ENCODE measurements at regions not wholly inside any gene's neighbourhood (a gene's known extent, or its start where the extent isn't known, plus 50 kb on each side); places are given as distances from the start of the nearest gene placed in this dataset.

DNA sequence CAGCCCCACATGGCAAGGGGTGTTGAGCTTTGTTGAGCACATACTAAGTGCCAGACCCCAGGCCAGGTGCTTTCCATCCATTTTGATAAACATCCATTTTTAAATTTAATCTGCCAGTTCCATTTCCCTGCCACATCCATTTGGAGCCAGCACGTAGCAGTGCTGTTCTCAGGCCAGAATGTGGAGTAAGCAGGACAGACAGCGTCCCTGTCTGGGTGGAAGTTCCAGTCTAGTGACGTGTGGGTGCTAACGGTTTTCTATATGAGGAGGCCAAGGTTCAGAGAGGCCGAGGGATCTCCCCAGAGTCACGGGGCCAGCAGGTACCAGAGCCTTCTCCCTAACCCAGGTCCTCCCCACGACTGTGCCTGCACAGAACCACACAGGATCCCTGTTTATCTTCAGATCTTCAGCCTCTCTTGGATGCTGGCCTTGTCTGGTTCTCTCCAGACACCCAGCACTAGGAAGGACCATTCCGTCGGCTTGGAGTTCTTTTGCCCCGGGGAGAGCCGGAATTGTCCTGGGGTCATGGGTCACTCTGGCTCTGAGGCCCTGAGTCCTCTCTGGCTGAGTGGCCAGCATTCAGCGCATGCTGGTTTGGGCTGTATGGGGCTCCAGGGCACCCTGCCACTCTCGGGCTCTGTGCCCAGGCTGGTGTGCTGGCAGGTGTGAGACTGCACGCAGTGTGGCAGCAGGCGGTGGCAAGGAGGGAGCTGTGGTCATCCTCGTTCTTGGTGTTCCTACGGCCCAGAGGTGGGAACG is 63.6 kb upstream of the PPARA start:
- no peak for TF ChIP-seq EZH2 (IDR thresholded peaks at IDR 0.05; ENCODE audit: borderline replicate concordance, low read length)
- TF ChIP-seq, protein P1, sequence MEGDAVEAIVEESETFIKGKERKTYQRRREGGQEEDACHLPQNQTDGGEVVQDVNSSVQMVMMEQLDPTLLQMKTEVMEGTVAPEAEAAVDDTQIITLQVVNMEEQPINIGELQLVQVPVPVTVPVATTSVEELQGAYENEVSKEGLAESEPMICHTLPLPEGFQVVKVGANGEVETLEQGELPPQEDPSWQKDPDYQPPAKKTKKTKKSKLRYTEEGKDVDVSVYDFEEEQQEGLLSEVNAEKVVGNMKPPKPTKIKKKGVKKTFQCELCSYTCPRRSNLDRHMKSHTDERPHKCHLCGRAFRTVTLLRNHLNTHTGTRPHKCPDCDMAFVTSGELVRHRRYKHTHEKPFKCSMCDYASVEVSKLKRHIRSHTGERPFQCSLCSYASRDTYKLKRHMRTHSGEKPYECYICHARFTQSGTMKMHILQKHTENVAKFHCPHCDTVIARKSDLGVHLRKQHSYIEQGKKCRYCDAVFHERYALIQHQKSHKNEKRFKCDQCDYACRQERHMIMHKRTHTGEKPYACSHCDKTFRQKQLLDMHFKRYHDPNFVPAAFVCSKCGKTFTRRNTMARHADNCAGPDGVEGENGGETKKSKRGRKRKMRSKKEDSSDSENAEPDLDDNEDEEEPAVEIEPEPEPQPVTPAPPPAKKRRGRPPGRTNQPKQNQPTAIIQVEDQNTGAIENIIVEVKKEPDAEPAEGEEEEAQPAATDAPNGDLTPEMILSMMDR (IDR thresholded peaks at IDR 0.05; ENCODE audit: low read length) = no peak

Measured in OCI-LY1 (cell line).